Fibroblast of pulmonary artery (primary cell): ENCODE measurements at regions not wholly inside any gene's neighbourhood (a gene's known extent, or its start where the extent isn't known, plus 50 kb on each side); places are given as distances from the start of the nearest gene placed in this dataset.

Source experiments
- DNase-seq: peaks from one replicate; pipeline ENCODE4 v3.0.0-alpha.2; 2010; ENCODE audit warnings: low read depth
- H3K4me3 ChIP-seq: replicated peaks from 2 replicates; pipeline ENCODE4 v1.5.1; 2011; ENCODE audit warnings: low read depth, mild to moderate bottlenecking, control low read depth, low read length, moderate library complexity
- CTCF ChIP-seq: IDR thresholded peaks from 2 replicates; pipeline ENCODE4 v1.5.1; 2011; ENCODE audit warnings: mild to moderate bottlenecking, control low read depth, low read length, inconsistent platforms; ENCODE audit errors: missing control alignments

- TF ChIP-seq CTCF = no peak
- no peak overlapping the region for H3K4me3 ChIP-seq
- no peak for DNase-seq
These were observed 804.1 kb downstream of the TFAP2A start for GRCh38 chr6:9610620-9611415.

GRCh38 chr6:9606435-9607134 lies 808.3 kb downstream of the TFAP2A start:
- no peak overlapping the region for H3K4me3 ChIP-seq
- no peak for DNase-seq
- TF ChIP-seq CTCF = no peak

- no peak overlapping the region for H3K4me3 ChIP-seq
- DNase-seq = no peak
- no peak for TF ChIP-seq CTCF
These were observed 820.1 kb downstream of the TFAP2A start for GRCh38 chr6:9594746-9595145.

GRCh38 chr6:9593554-9593953 lies 821.3 kb downstream of the TFAP2A start:
- H3K4me3 ChIP-seq = no peak overlapping the region
- DNase-seq = no peak
- TF ChIP-seq CTCF = no peak

GRCh38 chr6:9583753-9584352 lies 831.0 kb downstream of the TFAP2A start:
- TF ChIP-seq CTCF = no peak
- H3K4me3 ChIP-seq = no peak overlapping the region
- DNase-seq = no peak

GRCh38 chr6:9581155-9581554 lies 833.7 kb downstream of the TFAP2A start:
- H3K4me3 ChIP-seq = no peak overlapping the region
- TF ChIP-seq CTCF = no peak

More at GRCh38 chr6:9581155-9581554, 833.7 kb downstream of the TFAP2A start:
- no peak for DNase-seq
